Neural cell (in vitro differentiated cells): ENCODE measurements at regions not wholly inside any gene's neighbourhood (a gene's known extent, or its start where the extent isn't known, plus 50 kb on each side); places are given as distances from the start of the nearest gene placed in this dataset.

Source experiments
- H2AFZ ChIP-seq: fragments of 200-600, 300-800 bp; sonication (generic), shearing (Covaris generic); 2 replicates; pipeline ENCODE4 v1.6.0; 2014; ENCODE audit warnings: low read depth, mild to moderate bottlenecking, antibody characterized with exemption, low read length, moderate library complexity
- H3F3A ChIP-seq: fragments of 200-600 bp; shearing (Covaris generic); 2 replicates; pipeline ENCODE4 v1.6.1; 2016; ENCODE audit warnings: mild to moderate bottlenecking, moderate library complexity, mixed read lengths, antibody characterized with exemption, low read length; ENCODE audit not compliant: insufficient read depth, poor library complexity, severe bottlenecking
- H3K27ac ChIP-seq: fragments of 200-600, 300-800 bp; sonication (generic), shearing (Covaris generic); 2 replicates; pipeline ENCODE4 v1.5.1; 2014; ENCODE audit warnings: mild to moderate bottlenecking, low read length, moderate library complexity
- H3K27me3 ChIP-seq: fragments of 300-800, 200-600 bp; sonication (generic), shearing (Covaris generic); 2 replicates; pipeline ENCODE4 v1.6.0; 2014; ENCODE audit warnings: mild to moderate bottlenecking, low read depth, low read length, moderate library complexity; ENCODE audit not compliant: insufficient read depth
- H3K36me3 ChIP-seq: fragments of 300-800, 200-600 bp; sonication (generic), shearing (Covaris generic); 2 replicates; pipeline ENCODE4 v1.5.1; 2014; ENCODE audit warnings: mild to moderate bottlenecking, antibody characterized with exemption, low read length, moderate library complexity; ENCODE audit not compliant: insufficient read depth
- H3K4me2 ChIP-seq: fragments of 300-800, 200-600 bp; sonication (generic), shearing (Covaris generic); 2 replicates; pipeline ENCODE4 v1.6.0; 2014; ENCODE audit warnings: mild to moderate bottlenecking, low read length
- H3K4me3 ChIP-seq: fragments of 300-800, 200-600 bp; sonication (generic), shearing (Covaris generic); 2 replicates; pipeline ENCODE4 v1.5.1; 2014; ENCODE audit warnings: mild to moderate bottlenecking, low read length, moderate library complexity
- H3K79me2 ChIP-seq: fragments of 200-600 bp; shearing (Covaris generic); replicated peaks from 2 replicates; pipeline ENCODE4 v1.6.0; 2014; ENCODE audit warnings: mild to moderate bottlenecking, low read length, moderate library complexity; ENCODE audit not compliant: insufficient read depth
- H3K9ac ChIP-seq: fragments of 300-800, 200-600 bp; sonication (generic), shearing (Covaris generic); 2 replicates; pipeline ENCODE4 v1.6.1; 2016; ENCODE audit warnings: mild to moderate bottlenecking, low read length, mixed read lengths
- H3K9me2 ChIP-seq: fragments of 200-600 bp; shearing (Covaris generic); 2 replicates; pipeline ENCODE4 v1.6.1; 2016; ENCODE audit warnings: mild to moderate bottlenecking, low read length, mixed read lengths; ENCODE audit not compliant: insufficient read depth
- H3K9me3 ChIP-seq: fragments of 200-600, 300-800 bp; sonication (generic), shearing (Covaris generic); 2 replicates; pipeline ENCODE4 v1.6.1; 2016; ENCODE audit warnings: mild to moderate bottlenecking, mixed run types, low read length, moderate library complexity, mixed read lengths
- H4K20me1 ChIP-seq: fragments of 200-600 bp; shearing (Covaris generic); 2 replicates; pipeline ENCODE4 v1.6.1; 2016; ENCODE audit warnings: mild to moderate bottlenecking, mixed run types; ENCODE audit not compliant: insufficient read depth
- EP300 ChIP-seq: fragments of 450-650 bp; conservative IDR thresholded peaks from 2 replicates; pipeline ENCODE4 v1.6.1; 2014; ENCODE audit warnings: antibody characterized with exemption, mild to moderate bottlenecking, moderate library complexity; ENCODE audit not compliant: poor library complexity, severe bottlenecking
- EZH2 ChIP-seq: fragments of 200-600, 300-800 bp; shearing (Covaris generic), sonication (generic); IDR thresholded peaks from 2 replicates; pipeline ENCODE4 v1.6.1; 2014; ENCODE audit warnings: antibody characterized with exemption, low read length, borderline replicate concordance, mild to moderate bottlenecking; ENCODE audit not compliant: insufficient read depth, poor library complexity, severe bottlenecking
- MXI1 ChIP-seq: fragments of 450-650 bp; conservative IDR thresholded peaks from 2 replicates; pipeline ENCODE4 v1.6.1; 2014; ENCODE audit warnings: antibody characterized with exemption, mild to moderate bottlenecking; ENCODE audit not compliant: poor library complexity, severe bottlenecking
- POLR2AphosphoS5 ChIP-seq: IDR thresholded peaks from 2 replicates; pipeline ENCODE4 v1.6.1; 2012
- RAD21 ChIP-seq: fragments of 450-650 bp; conservative IDR thresholded peaks from 2 replicates; pipeline ENCODE4 v1.6.1; 2014; ENCODE audit warnings: antibody characterized with exemption, mild to moderate bottlenecking, moderate library complexity
- SMC3 ChIP-seq: fragments of 450-650 bp; conservative IDR thresholded peaks from 2 replicates; pipeline ENCODE4 v1.6.1; 2014; ENCODE audit warnings: antibody characterized with exemption, mild to moderate bottlenecking, moderate library complexity; ENCODE audit not compliant: poor library complexity
- TAF1 ChIP-seq: IDR thresholded peaks from 2 replicates; pipeline ENCODE4 v1.6.1; 2012; ENCODE audit warnings: low read depth
- TF ChIP-seq, protein P1 (sequence below): fragments of 450-650 bp; IDR thresholded peaks from 2 replicates; pipeline ENCODE4 v1.5.1; 2014; ENCODE audit warnings: antibody characterized with exemption, mild to moderate bottlenecking, moderate library complexity; ENCODE audit not compliant: poor library complexity, severe bottlenecking
- TF ChIP-seq, protein P2 (sequence below): IDR thresholded peaks from 2 replicates; pipeline ENCODE4 v1.6.1; 2012; ENCODE audit warnings: borderline replicate concordance

- Histone ChIP-seq H3K4me2 (no peak overlapping the region), H3K27ac (no peak overlapping the region), H4K20me1 (no peaks in the 10 kb centered on the region)
These were observed 297.5 kb upstream of the PRKD1 start for GRCh38 chr14:30225176-30225575.

DNA sequence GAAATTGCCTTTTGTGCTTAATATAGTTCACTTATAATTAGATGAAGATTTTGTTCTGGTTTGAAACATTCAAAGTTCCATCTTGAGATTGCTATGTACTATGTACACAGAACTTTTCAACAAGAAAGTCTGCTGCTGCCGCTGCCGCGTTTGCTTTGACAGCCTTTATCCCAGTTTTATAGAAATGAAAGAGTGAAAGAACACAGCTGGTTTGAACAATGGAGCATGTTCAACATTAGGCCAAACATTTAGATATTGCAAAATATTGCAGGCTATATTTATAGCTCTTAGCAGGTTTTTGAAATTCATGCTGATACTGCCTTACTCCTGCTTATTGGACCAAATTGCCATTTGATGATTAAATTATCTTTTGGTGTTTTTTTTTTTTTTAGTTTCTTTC is 299.8 kb upstream of the PRKD1 start:
- H3K27me3 ChIP-seq = no peaks in the 10 kb centered on the region
- no peak overlapping the region for H3K9ac ChIP-seq
- no peaks in the 10 kb centered on the region for H3K9me3 ChIP-seq
- no peaks in the 10 kb centered on the region for H3K9me2 ChIP-seq
- no peak overlapping the region for H2AFZ ChIP-seq
- no peak overlapping the region for H3K4me3 ChIP-seq
- H3K4me2 ChIP-seq = no peak overlapping the region
- no peak overlapping the region for H3K27ac ChIP-seq
- no peaks in the 10 kb centered on the region for H3F3A ChIP-seq
- no peaks in the 10 kb centered on the region for H3K79me2 ChIP-seq
- no peaks in the 10 kb centered on the region for H4K20me1 ChIP-seq
- no peaks in the 10 kb centered on the region for H3K36me3 ChIP-seq
- TF ChIP-seq MXI1 (no peak), EP300 (no peak), TAF1 (no peak), RAD21 (no peak)

More at GRCh38 chr14:30225176-30225575, 297.5 kb upstream of the PRKD1 start:
- Histone ChIP-seq H3K9ac (no peak overlapping the region), H3K27me3 (no peaks in the 10 kb centered on the region), H3K4me3 (no peak overlapping the region), H3K79me2 (no peaks in the 10 kb centered on the region), H3K36me3 (no peaks in the 10 kb centered on the region), H3K9me3 (no peaks in the 10 kb centered on the region), H3K9me2 (no peaks in the 10 kb centered on the region), H2AFZ (no peak overlapping the region), H3F3A (no peaks in the 10 kb centered on the region)
- no peak for TF ChIP-seq EP300
- no peak for TF ChIP-seq RAD21
- TF ChIP-seq MXI1 = no peak
- no peak for TF ChIP-seq SMC3
- TF ChIP-seq, protein P1, sequence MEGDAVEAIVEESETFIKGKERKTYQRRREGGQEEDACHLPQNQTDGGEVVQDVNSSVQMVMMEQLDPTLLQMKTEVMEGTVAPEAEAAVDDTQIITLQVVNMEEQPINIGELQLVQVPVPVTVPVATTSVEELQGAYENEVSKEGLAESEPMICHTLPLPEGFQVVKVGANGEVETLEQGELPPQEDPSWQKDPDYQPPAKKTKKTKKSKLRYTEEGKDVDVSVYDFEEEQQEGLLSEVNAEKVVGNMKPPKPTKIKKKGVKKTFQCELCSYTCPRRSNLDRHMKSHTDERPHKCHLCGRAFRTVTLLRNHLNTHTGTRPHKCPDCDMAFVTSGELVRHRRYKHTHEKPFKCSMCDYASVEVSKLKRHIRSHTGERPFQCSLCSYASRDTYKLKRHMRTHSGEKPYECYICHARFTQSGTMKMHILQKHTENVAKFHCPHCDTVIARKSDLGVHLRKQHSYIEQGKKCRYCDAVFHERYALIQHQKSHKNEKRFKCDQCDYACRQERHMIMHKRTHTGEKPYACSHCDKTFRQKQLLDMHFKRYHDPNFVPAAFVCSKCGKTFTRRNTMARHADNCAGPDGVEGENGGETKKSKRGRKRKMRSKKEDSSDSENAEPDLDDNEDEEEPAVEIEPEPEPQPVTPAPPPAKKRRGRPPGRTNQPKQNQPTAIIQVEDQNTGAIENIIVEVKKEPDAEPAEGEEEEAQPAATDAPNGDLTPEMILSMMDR = no peak
- no peak for TF ChIP-seq EZH2
- no peak for TF ChIP-seq TAF1
- TF ChIP-seq, protein P2, sequence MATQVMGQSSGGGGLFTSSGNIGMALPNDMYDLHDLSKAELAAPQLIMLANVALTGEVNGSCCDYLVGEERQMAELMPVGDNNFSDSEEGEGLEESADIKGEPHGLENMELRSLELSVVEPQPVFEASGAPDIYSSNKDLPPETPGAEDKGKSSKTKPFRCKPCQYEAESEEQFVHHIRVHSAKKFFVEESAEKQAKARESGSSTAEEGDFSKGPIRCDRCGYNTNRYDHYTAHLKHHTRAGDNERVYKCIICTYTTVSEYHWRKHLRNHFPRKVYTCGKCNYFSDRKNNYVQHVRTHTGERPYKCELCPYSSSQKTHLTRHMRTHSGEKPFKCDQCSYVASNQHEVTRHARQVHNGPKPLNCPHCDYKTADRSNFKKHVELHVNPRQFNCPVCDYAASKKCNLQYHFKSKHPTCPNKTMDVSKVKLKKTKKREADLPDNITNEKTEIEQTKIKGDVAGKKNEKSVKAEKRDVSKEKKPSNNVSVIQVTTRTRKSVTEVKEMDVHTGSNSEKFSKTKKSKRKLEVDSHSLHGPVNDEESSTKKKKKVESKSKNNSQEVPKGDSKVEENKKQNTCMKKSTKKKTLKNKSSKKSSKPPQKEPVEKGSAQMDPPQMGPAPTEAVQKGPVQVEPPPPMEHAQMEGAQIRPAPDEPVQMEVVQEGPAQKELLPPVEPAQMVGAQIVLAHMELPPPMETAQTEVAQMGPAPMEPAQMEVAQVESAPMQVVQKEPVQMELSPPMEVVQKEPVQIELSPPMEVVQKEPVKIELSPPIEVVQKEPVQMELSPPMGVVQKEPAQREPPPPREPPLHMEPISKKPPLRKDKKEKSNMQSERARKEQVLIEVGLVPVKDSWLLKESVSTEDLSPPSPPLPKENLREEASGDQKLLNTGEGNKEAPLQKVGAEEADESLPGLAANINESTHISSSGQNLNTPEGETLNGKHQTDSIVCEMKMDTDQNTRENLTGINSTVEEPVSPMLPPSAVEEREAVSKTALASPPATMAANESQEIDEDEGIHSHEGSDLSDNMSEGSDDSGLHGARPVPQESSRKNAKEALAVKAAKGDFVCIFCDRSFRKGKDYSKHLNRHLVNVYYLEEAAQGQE = no peak
- no peak for TF ChIP-seq POLR2AphosphoS5

GRCh38 chr14:30227876-30228275 is 300.2 kb upstream of the PRKD1 start:
- no peak overlapping the region for H2AFZ ChIP-seq
- no peak for TF ChIP-seq EZH2
- TF ChIP-seq SMC3 = no peak
- no peak for TF ChIP-seq TAF1
- TF ChIP-seq, protein P1 = no peak
- TF ChIP-seq RAD21 = no peak
- no peak for TF ChIP-seq EP300
- TF ChIP-seq, protein P2 = no peak
- TF ChIP-seq POLR2AphosphoS5 = no peak
- TF ChIP-seq MXI1 = no peak

More at GRCh38 chr14:30227876-30228275, 300.2 kb upstream of the PRKD1 start:
- H3K9me3 ChIP-seq = no peaks in the 10 kb centered on the region
- no peak overlapping the region for H3K4me3 ChIP-seq
- H3K27ac ChIP-seq = no peak overlapping the region
- H3K4me2 ChIP-seq = no peak overlapping the region
- no peaks in the 10 kb centered on the region for H3K79me2 ChIP-seq
- no peaks in the 10 kb centered on the region for H3K9me2 ChIP-seq
- no peaks in the 10 kb centered on the region for H3F3A ChIP-seq
- H3K9ac ChIP-seq = no peak overlapping the region
- H3K36me3 ChIP-seq = no peaks in the 10 kb centered on the region
- H3K27me3 ChIP-seq = no peaks in the 10 kb centered on the region
- no peaks in the 10 kb centered on the region for H4K20me1 ChIP-seq
